Stomach (tissue), 4 donors: ENCODE measurements at regions not wholly inside any gene's neighbourhood (a gene's known extent, or its start where the extent isn't known, plus 50 kb on each side); places are given as distances from the start of the nearest gene placed in this dataset.

Experiments
- CTCF ChIP-seq, 7 experiments: fragments of 450-650 bp in 4 of 7; fragments of 200-600 bp in 3 of 7; sonication (generic) in 3 of 7; IDR thresholded peaks; one replicate each; pipeline ENCODE4 v1.5.1; 2016 to 2019; ENCODE audit warnings: antibody characterized with exemption in 7 of 7, control low read depth in 2 of 7, mild to moderate bottlenecking in 1 of 7
- EP300 ChIP-seq: sonication (generic); formaldehyde crosslinking; IDR thresholded peaks from one replicate; pipeline ENCODE4 v1.6.1; 2017; ENCODE audit warnings: antibody characterized with exemption
- POLR2A ChIP-seq, 4 donors: fragments of 450-650 bp; IDR thresholded peaks; one replicate each; pipeline ENCODE4 v1.6.1; 2016; ENCODE audit warnings: antibody characterized with exemption in 4 of 4, control low read depth in 2 of 4, mild to moderate bottlenecking in 1 of 4, moderate library complexity in 1 of 4

GRCh38 chr11:8772571-8773519, 90.3 kb downstream of the RPL27A start:
- TF ChIP-seq EP300 (no peak), POLR2A (IDR thresholded peaks at IDR 0.05) (no peak), CTCF (IDR thresholded peaks at IDR 0.05) (no peak)
